Spinal cord (tissue), 9 donors: ENCODE measurements at regions not wholly inside any gene's neighbourhood (a gene's known extent, or its start where the extent isn't known, plus 50 kb on each side); places are given as distances from the start of the nearest gene placed in this dataset.

Source experiments
- DNase-seq, 6 donors: peaks; one replicate each; pipeline versions ENCODE4 v3.0.0 to v3.0.0-alpha.2; 2013 to 2015; ENCODE audit warnings: low spot score in 6 of 6, low read depth in 4 of 6
- H3K27ac ChIP-seq: one replicate; pipeline ENCODE4 v1.5.1; 2013; ENCODE audit warnings: low read depth, low read length, control low read depth
- H3K27me3 ChIP-seq: one replicate; pipeline ENCODE4 v1.6.1; 2013; ENCODE audit warnings: low read length; ENCODE audit not compliant: control insufficient read depth, insufficient read depth
- H3K36me3 ChIP-seq: one replicate; pipeline ENCODE4 v1.6.1; 2013; ENCODE audit warnings: low read length; ENCODE audit not compliant: control insufficient read depth, insufficient read depth
- H3K4me1 ChIP-seq: one replicate; pipeline ENCODE4 v1.6.1; 2013; ENCODE audit warnings: low read length; ENCODE audit not compliant: control insufficient read depth, insufficient read depth
- H3K4me3 ChIP-seq: one replicate; pipeline ENCODE4 v1.5.1; 2013; ENCODE audit warnings: low read depth, low read length, control low read depth
- H3K9me3 ChIP-seq: one replicate; pipeline ENCODE4 v1.6.1; 2013; ENCODE audit warnings: low read length; ENCODE audit not compliant: control insufficient read depth, insufficient read depth
- WGBS: methylation state at CpG from one replicate; pipeline ENCODE4 v1.1.5; 2013; ENCODE audit warnings: missing lambda C conversion rate; ENCODE audit not compliant: insufficient coverage; 5-methylcytosine and 5-hydroxymethylcytosine counted together
- donor health status: healthy.

- Histone ChIP-seq H3K36me3 (no peaks in the 10 kb centered on the region), H3K27me3 (no peaks in the 10 kb centered on the region), H3K9me3 (no peaks in the 10 kb centered on the region), H3K4me3 (no peak overlapping the region), H3K4me1 (no peaks in the 10 kb centered on the region), H3K27ac (no peak overlapping the region)
- WGBS = 100% methylated on average over 1 of the region's 1 CpG
- no peak for DNase-seq
Measured at GRCh38 chr14:89639687-89640086, 222.7 kb upstream of the FOXN3 start.

GRCh38 chr14:89638891-89639290 lies 221.9 kb upstream of the FOXN3 start:
- H3K9me3 ChIP-seq = no peaks in the 10 kb centered on the region
- H3K27me3 ChIP-seq = no peaks in the 10 kb centered on the region
- no CpG with 5 or more reads among the region's 4 CpGs for WGBS
- H3K36me3 ChIP-seq = no peaks in the 10 kb centered on the region
- no peak overlapping the region for H3K4me3 ChIP-seq
- no peaks in the 10 kb centered on the region for H3K4me1 ChIP-seq
- no peak for DNase-seq
- H3K27ac ChIP-seq = no peak overlapping the region

GRCh38 chr14:89637581-89637980 lies 220.5 kb upstream of the FOXN3 start:
- no peaks in the 10 kb centered on the region for H3K9me3 ChIP-seq
- DNase-seq = no peak
- no peaks in the 10 kb centered on the region for H3K27me3 ChIP-seq
- no peak overlapping the region for H3K4me3 ChIP-seq
- H3K36me3 ChIP-seq = no peaks in the 10 kb centered on the region
- whole genome bisulfite sequencing = 40% methylated on average over 1 of the region's 2 CpGs
- no peak overlapping the region for H3K27ac ChIP-seq
- no peaks in the 10 kb centered on the region for H3K4me1 ChIP-seq

GRCh38 chr14:89635615-89636014 lies 218.6 kb upstream of the FOXN3 start:
- no peak overlapping the region for H3K4me3 ChIP-seq
- H3K27ac ChIP-seq = no peak overlapping the region
- no peak for DNase-seq
- no peaks in the 10 kb centered on the region for H3K9me3 ChIP-seq
- no peaks in the 10 kb centered on the region for H3K36me3 ChIP-seq
- H3K27me3 ChIP-seq = no peaks in the 10 kb centered on the region
- WGBS = 100% methylated on average over 4 of the region's 8 CpGs
- H3K4me1 ChIP-seq = no peaks in the 10 kb centered on the region

GRCh38 chr14:89634037-89634436 lies 217.0 kb upstream of the FOXN3 start:
- no peak overlapping the region for H3K27ac ChIP-seq
- no peaks in the 10 kb centered on the region for H3K4me1 ChIP-seq
- H3K4me3 ChIP-seq = no peak overlapping the region
- no peaks in the 10 kb centered on the region for H3K27me3 ChIP-seq
- no peak for DNase-seq
- H3K36me3 ChIP-seq = no peaks in the 10 kb centered on the region
- WGBS = no CpG with 5 or more reads among the region's 1 CpG
- no peaks in the 10 kb centered on the region for H3K9me3 ChIP-seq

- no peaks in the 10 kb centered on the region for H3K9me3 ChIP-seq
- H3K4me1 ChIP-seq = peaks cover 5% of the 10 kb centered on the region
- H3K27ac ChIP-seq = no peak overlapping the region
- H3K36me3 ChIP-seq = no peaks in the 10 kb centered on the region
- no peaks in the 10 kb centered on the region for H3K27me3 ChIP-seq
- 80% methylated on average over 6 of the region's 7 CpGs for WGBS
- DNase-seq = no peak
- no peak overlapping the region for H3K4me3 ChIP-seq
Measured at GRCh38 chr14:89630101-89630829, 213.2 kb upstream of the FOXN3 start.

GRCh38 chr14:89629383-89629782 lies 212.3 kb upstream of the FOXN3 start:
- H3K27ac ChIP-seq = no peak overlapping the region
- H3K36me3 ChIP-seq = no peaks in the 10 kb centered on the region
- peaks cover 10% of the 10 kb centered on the region for H3K4me1 ChIP-seq
- WGBS = 87% methylated on average over 7 of the region's 8 CpGs
- H3K4me3 ChIP-seq = no peak overlapping the region
- no peaks in the 10 kb centered on the region for H3K27me3 ChIP-seq
- no peak for DNase-seq
- H3K9me3 ChIP-seq = no peaks in the 10 kb centered on the region

- H3K4me1 ChIP-seq = peaks cover 10% of the 10 kb centered on the region
- no peak overlapping the region for H3K4me3 ChIP-seq
- DNase-seq = no peak
- no peaks in the 10 kb centered on the region for H3K9me3 ChIP-seq
- H3K27ac ChIP-seq = no peak overlapping the region
- no peaks in the 10 kb centered on the region for H3K36me3 ChIP-seq
- WGBS = no CpG with 5 or more reads among the region's 4 CpGs
- no peaks in the 10 kb centered on the region for H3K27me3 ChIP-seq
Measured at GRCh38 chr14:89628521-89628920, 211.5 kb upstream of the FOXN3 start.

GRCh38 chr14:89626233-89626806 lies 209.3 kb upstream of the FOXN3 start:
- Histone ChIP-seq H3K27me3 (no peaks in the 10 kb centered on the region), H3K4me3 (no peak overlapping the region), H3K9me3 (no peaks in the 10 kb centered on the region), H3K4me1 (peaks cover 10% of the 10 kb centered on the region), H3K36me3 (no peaks in the 10 kb centered on the region), H3K27ac (no peak overlapping the region)
- no peak for DNase-seq
- WGBS = 70% methylated on average over 2 of the region's 6 CpGs

GRCh38 chr14:89625731-89626232 lies 208.7 kb upstream of the FOXN3 start:
- no peaks in the 10 kb centered on the region for H3K36me3 ChIP-seq
- H3K4me3 ChIP-seq = no peak overlapping the region
- H3K27me3 ChIP-seq = no peaks in the 10 kb centered on the region
- peak overlapping the region; percentile 34 for H3K27ac ChIP-seq
- 87% methylated on average over 5 of the region's 9 CpGs for WGBS
- peak in 1 of 6 donors; percentile 2 for DNase-seq
- H3K4me1 ChIP-seq = peaks cover 10% of the 10 kb centered on the region
- H3K9me3 ChIP-seq = no peaks in the 10 kb centered on the region
